Ishikawa (cell line): ENCODE measurements at regions not wholly inside any gene's neighbourhood (a gene's known extent, or its start where the extent isn't known, plus 50 kb on each side); places are given as distances from the start of the nearest gene placed in this dataset.

Source experiments
- CEBPB ChIP-seq: IDR thresholded peaks from 2 replicates; pipeline ENCODE4 v1.6.1; 2012
- CREB1 ChIP-seq: IDR thresholded peaks from 2 replicates; pipeline ENCODE4 v1.6.1; 2012; ENCODE audit warnings: low read depth
- EGR1 ChIP-seq: IDR thresholded peaks from 2 replicates; pipeline ENCODE4 v1.6.1; 2012
- EP300 ChIP-seq: IDR thresholded peaks from 2 replicates; pipeline ENCODE4 v1.6.1; 2012; ENCODE audit warnings: borderline replicate concordance
- FOXM1 ChIP-seq: IDR thresholded peaks from 2 replicates; pipeline ENCODE4 v1.6.1; 2012; ENCODE audit warnings: low read depth, borderline replicate concordance
- NFIC ChIP-seq: IDR thresholded peaks from 2 replicates; pipeline ENCODE4 v1.6.1; 2012
- RAD21 ChIP-seq: IDR thresholded peaks from 2 replicates; pipeline ENCODE4 v1.6.1; 2012; ENCODE audit warnings: low read depth
- TAF1 ChIP-seq: IDR thresholded peaks from 2 replicates; pipeline ENCODE4 v1.6.1; 2012; ENCODE audit warnings: low read depth, mild to moderate bottlenecking
- TCF12 ChIP-seq: IDR thresholded peaks from 2 replicates; pipeline ENCODE4 v1.6.1; 2012; ENCODE audit warnings: low read depth
- TEAD4 ChIP-seq: IDR thresholded peaks from 2 replicates; pipeline ENCODE4 v1.6.1; 2012
- YY1 ChIP-seq: IDR thresholded peaks from 2 replicates; pipeline ENCODE4 v1.6.1; 2012; ENCODE audit warnings: low read depth
- ZBTB7A ChIP-seq: IDR thresholded peaks from 2 replicates; pipeline ENCODE4 v1.6.1; 2012; ENCODE audit warnings: low read depth
- TF ChIP-seq, protein P1 (sequence below): IDR thresholded peaks from 2 replicates; pipeline ENCODE4 v1.6.1; 2012
- TF ChIP-seq, protein P2 (sequence below): IDR thresholded peaks from 2 replicates; pipeline ENCODE4 v1.6.1; 2012; ENCODE audit warnings: low read depth, mild to moderate bottlenecking
- TF ChIP-seq, protein P3 (sequence below): IDR thresholded peaks from 2 replicates; pipeline ENCODE4 v1.6.1; 2012

DNA sequence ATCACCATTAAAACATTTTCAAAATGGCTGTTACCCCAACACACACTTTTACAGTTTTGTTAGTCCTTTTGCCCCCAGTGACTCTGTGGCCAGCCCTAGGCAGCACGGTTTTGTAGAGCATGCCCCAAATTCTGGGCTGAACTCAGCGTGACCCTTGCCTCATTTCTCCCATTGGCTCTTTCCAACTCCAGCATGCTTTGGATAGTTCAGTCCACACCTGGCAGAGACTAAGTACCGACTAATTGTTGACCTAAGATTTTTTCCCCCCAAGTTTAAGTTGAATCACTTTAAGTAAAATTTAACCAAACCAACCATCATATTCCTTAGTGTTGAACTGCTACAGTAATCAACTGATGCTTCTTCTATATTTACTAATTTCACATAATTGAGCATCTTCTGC, 62.4 kb upstream of the LRRC8B start:
- TF ChIP-seq YY1 (no peak), TEAD4 (no peak), EGR1 (no peak), RAD21 (no peak), TAF1 (no peak), CEBPB (no peak), CREB1 (no peak), TCF12 (no peak), FOXM1 (no peak)
- TF ChIP-seq, protein P1, sequence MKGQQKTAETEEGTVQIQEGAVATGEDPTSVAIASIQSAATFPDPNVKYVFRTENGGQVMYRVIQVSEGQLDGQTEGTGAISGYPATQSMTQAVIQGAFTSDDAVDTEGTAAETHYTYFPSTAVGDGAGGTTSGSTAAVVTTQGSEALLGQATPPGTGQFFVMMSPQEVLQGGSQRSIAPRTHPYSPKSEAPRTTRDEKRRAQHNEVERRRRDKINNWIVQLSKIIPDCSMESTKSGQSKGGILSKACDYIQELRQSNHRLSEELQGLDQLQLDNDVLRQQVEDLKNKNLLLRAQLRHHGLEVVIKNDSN, result no peak
- TF ChIP-seq, protein P2, sequence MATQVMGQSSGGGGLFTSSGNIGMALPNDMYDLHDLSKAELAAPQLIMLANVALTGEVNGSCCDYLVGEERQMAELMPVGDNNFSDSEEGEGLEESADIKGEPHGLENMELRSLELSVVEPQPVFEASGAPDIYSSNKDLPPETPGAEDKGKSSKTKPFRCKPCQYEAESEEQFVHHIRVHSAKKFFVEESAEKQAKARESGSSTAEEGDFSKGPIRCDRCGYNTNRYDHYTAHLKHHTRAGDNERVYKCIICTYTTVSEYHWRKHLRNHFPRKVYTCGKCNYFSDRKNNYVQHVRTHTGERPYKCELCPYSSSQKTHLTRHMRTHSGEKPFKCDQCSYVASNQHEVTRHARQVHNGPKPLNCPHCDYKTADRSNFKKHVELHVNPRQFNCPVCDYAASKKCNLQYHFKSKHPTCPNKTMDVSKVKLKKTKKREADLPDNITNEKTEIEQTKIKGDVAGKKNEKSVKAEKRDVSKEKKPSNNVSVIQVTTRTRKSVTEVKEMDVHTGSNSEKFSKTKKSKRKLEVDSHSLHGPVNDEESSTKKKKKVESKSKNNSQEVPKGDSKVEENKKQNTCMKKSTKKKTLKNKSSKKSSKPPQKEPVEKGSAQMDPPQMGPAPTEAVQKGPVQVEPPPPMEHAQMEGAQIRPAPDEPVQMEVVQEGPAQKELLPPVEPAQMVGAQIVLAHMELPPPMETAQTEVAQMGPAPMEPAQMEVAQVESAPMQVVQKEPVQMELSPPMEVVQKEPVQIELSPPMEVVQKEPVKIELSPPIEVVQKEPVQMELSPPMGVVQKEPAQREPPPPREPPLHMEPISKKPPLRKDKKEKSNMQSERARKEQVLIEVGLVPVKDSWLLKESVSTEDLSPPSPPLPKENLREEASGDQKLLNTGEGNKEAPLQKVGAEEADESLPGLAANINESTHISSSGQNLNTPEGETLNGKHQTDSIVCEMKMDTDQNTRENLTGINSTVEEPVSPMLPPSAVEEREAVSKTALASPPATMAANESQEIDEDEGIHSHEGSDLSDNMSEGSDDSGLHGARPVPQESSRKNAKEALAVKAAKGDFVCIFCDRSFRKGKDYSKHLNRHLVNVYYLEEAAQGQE, result no peak

DNA sequence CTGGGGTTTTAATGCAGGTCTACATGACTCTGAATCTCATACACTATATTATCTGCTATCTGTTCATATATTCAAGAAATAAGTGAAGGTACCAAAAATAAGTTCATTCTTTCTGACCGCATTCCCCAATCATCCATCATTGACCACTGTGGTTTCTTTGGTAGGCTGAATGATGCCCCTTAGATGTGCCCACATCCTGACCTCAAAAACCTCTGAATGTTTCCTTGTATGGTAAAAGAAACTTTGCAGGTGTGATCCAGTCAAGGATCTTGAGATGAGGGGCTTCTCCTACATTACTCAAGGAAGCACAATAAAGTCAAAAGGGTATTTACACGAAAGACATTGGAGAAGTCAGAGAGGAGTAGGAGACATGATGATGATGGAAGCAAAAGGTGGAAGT, 60.6 kb upstream of the LRRC8B start:
- TF ChIP-seq FOXM1 (no peak), CEBPB (no peak)

DNA sequence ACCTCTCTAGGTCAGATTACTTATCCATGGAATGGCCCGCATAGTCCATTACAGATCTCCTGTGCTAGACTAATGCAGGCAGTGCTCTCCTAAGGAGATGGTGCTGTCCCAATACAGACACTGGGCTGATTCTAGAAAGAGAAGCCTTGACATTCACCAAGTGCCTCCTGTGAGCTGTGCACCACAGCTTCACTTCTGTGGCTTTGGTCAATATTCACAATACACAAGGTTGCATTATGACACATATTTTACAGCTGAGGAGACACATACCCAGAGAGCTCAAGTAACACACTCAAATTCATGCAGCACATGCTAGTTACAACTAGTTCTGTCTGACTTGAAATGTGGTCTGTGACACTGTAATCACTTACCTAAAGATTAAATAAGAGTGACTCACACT, 59.4 kb upstream of the LRRC8B start:
- TF ChIP-seq, protein P2, result no peak
- no peak for TF ChIP-seq TAF1
- no peak for TF ChIP-seq EGR1
- no peak for TF ChIP-seq CEBPB
- TF ChIP-seq, protein P3, sequence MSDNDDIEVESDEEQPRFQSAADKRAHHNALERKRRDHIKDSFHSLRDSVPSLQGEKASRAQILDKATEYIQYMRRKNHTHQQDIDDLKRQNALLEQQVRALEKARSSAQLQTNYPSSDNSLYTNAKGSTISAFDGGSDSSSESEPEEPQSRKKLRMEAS, result no peak
- no peak for TF ChIP-seq ZBTB7A

DNA sequence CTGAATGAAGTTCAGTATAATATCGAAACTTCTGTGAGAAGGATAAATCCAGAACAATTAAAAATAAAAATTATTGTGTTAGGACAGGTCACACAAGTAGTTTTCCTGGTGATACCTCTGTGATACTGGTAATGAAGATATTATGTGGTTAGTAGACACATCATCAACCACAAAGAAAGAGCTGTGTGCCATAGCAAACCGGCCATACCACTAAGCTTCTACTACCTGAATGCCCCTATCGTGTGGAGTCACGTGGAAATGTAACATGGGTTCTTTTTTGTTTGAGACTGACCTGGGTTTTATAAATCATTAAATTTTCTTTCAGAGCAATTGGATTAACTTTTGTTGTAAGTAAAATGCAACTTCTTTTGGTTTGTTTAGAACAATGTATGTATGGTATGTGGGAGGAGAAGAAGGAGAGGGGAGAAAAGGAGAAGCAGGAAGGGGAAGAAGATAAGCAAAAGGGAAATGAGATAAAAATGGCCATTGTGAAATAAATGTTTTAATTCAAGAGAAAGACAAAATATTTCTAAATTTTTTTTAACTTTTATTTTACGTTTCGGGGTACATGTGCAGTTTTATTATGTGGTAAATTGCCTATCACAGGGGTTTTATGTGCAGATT, 58.2 kb upstream of the LRRC8B start:
- TF ChIP-seq FOXM1 (no peak), RAD21 (no peak), ZBTB7A (no peak), CREB1 (no peak), CEBPB (no peak), EP300 (no peak), TEAD4 (no peak), YY1 (no peak), TAF1 (no peak), TCF12 (no peak), NFIC (no peak)
- TF ChIP-seq, protein P2, result no peak

DNA sequence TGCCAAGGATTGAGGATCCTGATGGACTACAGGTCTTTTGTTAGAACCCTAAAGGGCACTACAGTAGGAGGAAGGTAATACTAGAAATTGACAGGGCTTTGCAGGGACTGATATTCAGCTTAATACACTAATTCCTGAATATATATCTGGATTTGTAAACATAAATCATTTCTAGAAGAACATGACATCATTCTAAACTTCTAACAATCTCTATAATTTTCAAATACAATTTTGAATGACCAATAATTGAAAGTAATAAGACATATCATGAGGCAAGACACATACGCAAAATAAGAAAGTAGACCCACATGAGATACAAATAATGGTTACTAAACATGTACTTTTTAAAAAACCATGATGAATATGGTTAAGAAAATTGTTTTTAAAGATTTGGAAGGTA, 52.4 kb upstream of the LRRC8B start:
- TF ChIP-seq, protein P1, result no peak
- TF ChIP-seq NFIC (no peak), EP300 (no peak), TAF1 (no peak), EGR1 (no peak), CREB1 (no peak), CEBPB (no peak), RAD21 (no peak), FOXM1 (no peak), YY1 (no peak), TEAD4 (no peak), TCF12 (no peak), ZBTB7A (no peak)
- TF ChIP-seq, protein P2, result no peak
- TF ChIP-seq, protein P3, result no peak
